GM19438 (cell line): ENCODE measurements at regions not wholly inside any gene's neighbourhood (a gene's known extent, or its start where the extent isn't known, plus 50 kb on each side); places are given as distances from the start of the nearest gene placed in this dataset.

Experiments used
- ATAC-seq: cut with Tn5 transposase; IDR thresholded peaks from one replicate; pipeline ENCODE4 v1.9.1; 2021; ENCODE audit warnings: low read depth; ENCODE audit not compliant: unreplicated experiment

DNA sequence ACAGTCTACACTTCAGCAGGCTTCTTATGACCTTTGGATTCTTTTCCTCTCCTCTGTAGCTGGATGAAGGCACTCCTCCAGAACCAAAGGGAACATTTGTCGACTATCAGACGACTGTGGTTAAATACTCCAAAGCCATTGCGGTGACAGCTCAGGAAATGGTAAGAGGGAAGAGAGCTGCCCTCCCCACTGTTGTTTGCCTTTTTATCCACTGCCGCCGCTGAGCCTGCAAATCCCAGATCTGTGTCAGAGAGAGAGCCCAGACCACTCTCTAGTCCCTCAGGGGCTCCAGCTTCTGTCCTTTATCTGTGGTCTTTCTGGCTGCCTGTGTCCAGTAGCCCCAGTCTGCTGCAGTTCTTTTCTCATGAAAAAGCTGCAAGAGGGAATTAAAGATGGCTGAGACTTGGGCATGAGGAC is 261.5 kb upstream of the TPM1 start:
- no peak for ATAC-seq

DNA sequence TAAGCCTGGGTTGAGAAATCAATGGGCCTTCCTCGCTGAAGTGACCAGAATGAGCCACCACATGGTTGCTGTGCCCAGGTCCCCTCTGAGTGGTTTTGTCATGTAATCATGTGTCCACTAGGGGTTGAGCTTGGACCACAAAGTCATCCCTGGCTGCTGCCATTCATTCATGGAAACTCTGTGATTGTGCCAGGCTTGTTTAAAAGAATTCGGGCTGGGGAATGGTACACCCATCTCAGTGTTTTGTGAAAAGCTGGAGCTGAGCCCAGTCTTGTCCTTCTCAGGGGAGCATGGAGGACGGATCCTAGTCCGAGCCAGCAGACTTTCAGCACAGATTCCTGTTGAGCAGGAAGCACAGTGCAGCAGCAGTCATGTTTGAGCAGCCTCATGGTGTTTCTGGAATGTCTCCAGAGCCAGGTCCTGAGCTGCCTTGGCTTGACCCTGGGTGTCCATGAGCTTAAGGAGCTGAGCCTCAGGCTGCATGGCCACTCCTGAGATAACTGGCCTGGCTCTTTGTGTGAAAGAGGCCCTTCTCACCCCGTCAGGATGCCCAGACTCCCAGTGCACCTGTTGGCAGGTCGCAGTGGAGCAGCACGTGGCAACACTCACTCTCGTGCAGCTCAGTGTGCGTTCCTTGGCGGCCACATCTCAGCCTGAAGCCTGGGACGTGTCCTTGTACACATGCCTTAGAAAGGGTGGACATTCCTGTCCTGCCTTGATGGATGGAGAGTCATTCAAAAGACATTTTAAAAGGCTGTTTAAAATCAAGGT is 260.3 kb upstream of the TPM1 start:
- ATAC-seq, result no peak

DNA sequence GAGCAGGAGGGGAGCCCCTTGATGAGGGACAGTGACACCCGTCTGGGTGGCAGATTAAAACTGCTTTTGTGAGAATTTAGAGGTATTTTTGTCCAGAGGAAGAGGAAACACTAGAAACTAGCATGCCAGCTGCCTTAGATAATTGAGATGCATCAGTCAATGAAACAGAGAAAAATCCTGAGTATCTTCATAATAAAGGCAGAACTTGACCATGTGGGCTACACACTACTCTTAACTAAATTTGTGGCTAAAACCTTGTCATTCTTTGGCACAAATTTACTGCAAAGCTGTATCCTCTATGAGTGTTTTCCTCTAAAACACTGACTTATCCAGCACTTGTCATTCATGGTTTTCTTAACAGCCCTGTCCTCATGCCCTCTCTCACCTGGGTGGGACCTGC is 259.7 kb upstream of the TPM1 start:
- ATAC-seq, result no peak

DNA sequence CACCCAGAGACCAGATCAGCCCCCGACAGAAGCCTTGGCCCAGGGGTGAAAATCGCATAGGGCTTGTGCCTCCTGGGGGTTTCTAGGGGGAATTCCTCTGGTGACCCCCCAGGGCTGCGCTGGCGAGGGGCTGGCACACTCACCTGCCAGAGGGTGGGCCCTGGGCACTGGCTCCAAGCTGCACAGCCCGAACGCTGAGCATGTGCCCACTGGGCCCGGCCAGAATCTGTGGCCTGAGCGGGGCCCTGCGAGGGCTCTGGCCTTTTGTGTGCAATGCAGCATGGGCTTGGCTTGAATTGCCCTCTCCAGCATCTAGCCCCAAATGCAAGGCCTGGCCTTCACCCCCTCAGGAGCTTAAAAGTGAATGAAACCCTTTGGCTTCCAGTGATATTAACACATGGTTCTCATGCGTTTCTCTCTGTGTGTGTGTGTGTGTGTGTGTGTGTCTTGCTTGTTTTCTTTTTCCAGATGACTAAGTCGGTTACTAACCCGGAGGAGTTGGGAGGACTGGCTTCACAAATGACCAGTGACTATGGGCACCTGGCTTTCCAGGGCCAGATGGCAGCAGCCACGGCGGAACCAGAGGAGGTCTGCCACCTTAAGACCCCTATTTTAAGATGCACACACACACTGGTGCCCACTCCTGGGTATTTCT is 259.1 kb upstream of the TPM1 start:
- no peak for ATAC-seq

DNA sequence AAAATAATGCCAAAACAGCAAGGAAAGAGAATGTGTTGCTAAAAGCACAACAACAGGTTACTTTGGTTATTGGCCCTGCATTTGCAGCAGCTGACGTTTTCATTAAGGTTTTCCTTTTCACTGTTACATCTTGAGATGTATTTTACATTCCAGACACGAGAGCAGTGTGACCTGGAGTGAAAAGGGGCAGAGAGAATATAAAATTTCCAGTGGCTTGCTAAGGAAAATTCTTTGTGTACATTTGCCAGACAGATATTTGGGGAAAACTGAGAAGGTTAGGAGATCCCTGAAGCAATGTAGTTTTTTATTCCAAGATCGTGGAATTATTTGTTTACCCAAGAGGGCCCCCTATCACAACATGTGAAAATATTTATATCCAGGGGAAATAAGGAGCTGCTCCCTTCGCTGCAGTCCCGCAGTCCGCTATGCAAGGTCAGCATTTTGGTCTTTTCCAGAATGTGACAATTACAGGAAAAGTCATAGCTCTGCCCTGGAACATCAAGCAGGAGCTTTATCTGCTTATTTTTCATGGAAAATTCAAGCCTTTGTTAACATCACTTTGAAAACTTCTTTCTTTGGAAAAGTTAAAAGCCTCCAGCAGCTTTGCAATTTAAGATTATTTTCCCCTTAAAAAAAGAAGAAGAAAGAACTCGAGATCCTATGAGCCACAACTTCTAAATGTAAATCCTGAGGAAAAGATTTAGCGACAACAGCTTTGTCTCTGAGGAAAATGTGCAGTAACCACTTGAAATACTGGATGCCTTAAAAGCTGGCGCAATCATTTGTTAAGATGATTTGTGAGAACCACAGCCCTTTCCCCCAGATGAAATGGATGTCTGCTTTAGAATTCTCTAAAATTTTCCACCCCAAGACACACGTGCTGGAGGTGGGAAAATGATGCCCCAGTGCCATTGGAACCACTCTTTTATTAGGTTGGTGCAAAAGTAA is 256.4 kb upstream of the TPM1 start:
- no peak for ATAC-seq

DNA sequence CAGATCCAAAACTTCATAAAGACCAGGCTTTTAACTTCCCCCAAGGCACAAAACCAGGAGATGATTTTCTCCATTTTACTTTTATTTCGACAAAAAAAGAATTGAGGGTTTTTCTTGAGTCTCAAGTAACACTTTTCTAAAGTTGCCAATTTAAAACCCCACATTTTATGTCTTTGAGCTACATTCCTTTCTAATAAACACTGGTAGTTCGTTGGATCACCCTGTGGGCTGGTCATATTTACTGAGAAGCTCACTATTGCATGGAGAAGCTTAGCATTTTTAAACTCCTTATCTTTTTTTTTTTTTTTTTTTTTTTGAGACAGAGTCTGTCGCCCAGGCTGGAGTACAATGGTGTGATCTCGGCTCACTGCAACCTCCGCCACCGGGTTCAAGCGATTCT is 255.1 kb upstream of the TPM1 start:
- ATAC-seq, result no peak

DNA sequence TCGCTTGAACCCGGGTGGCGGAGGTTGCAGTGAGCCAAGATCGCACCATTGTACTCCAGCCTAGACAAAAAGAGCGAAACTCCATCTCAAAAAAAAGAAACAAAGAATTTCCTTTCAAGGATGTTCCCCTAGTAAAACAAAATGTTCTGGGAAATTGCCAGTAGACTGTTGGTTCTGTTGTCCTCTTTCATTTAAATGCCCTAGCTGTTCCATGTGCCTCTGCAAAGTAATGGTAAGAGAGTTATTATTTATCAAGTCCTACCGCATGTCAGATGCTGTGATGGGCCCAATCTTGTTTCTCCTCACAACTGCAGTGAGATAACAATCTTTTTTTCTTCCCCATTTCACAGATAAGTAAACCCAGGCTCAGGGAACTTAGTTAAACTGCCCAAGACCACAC is 254.3 kb upstream of the TPM1 start:
- no peak for ATAC-seq

DNA sequence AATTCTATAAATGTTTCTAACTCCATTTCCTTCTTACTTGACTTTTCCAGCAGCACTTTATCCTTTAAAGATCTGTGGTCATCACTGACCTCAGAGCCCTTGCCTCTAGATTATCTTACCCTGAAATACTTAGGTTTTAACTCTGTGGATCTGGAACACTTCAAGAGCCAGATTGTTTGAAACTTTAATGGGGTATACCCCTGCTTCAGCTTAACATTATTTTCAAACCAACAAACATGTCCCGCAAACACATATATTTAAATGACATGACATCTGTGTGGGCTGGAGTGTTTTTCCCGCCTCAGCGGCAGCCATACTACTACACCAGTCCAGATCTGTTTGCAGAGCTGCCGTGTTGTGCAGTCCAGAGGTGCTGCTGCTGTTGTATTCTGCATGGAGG is 252.0 kb upstream of the TPM1 start:
- ATAC-seq, result no peak

DNA sequence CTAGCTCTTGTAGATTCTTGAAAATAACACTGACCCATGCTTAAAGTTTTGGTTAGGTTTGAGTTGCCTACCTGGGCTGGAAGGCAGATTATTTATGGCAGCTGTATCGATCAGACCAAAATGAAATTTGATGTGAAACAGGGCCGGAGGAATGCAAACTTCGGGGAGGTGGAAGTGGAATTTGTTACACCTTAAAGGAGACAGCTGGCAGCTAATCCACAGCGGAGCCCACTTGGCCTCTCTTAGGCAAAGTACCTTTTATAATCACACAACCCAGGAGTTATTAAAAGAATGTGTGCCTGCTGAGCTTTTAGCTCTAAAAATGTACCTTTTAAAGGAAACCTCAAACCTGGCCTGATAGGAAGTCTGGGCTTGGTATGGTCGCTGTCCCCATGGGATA is 250.9 kb upstream of the TPM1 start:
- no peak for ATAC-seq

DNA sequence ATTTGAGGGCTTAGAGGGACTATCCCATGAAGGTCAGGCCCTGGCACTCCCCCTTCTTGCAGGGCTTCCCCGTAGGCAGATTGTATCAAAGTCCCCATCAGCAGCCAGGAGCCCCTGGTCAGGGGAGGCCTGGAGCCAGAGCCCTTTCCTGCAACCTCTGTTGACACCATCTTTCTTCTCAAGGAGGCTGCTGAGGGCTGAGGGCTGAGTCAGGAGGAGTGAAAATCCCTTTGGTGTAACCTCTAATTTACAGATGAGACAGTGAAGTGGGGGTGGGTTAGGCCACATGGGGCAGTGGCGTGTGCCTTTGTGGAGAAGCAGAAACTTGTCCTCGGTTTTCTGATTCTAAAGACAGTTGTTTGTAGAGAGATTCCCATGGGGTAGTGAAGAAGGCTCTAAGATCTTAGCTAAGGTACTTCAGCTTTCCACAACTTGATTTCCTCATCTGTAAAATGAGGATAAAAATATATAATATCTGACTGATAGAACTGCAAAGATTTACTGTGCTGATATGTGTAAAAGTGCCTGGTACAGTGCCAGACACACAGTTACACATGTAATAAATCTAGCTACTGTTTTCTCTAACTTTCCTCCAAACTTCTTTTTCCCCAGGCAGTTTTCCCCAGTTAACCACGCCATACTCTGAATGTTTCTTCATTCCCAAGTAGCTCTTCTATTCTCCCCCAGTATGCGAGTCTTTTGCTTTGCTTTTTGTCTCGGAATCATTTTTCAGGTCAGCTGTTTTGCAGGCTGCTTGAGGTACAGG is 249.4 kb upstream of the TPM1 start:
- ATAC-seq, result no peak

DNA sequence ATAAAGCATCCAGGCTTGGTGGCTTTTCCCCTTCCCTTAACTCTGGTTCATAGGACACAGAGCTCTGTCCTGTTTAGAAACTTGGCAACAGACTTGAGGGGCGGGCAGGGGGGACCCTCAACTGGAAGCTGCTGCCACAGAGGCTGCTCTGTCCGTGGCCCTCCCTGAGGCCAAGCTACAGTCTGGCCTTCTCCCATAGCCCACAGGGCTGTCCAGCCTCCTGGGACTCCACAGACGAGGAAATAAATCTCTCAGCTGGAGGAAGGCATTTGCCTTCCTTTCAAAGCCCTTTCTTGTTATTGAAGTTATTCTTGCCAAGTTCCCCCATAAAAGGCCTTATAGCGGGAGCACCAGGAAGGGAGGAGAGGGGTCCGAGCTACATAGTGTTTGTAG is 248.8 kb upstream of the TPM1 start:
- ATAC-seq, result no peak

DNA sequence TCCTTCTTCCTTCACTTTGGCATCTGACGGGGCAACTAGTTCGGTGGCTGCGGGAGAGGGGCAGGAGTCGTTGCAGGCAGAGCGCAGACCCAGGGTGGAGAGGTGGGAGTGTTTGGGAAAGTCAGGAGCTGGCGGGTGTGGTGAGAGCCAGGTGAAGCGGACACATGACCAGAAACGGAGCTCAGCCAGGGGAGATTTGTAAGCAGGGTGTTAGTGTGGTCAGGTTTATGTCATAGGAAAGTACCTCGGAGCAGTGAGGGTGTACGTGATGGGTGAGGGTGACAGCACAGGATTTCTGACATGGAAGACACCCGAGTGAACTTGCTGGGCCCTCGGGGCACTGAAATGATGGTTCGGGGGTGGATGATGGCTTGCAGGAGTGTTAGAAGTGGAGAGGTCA is 247.4 kb upstream of the TPM1 start:
- no peak for ATAC-seq

DNA sequence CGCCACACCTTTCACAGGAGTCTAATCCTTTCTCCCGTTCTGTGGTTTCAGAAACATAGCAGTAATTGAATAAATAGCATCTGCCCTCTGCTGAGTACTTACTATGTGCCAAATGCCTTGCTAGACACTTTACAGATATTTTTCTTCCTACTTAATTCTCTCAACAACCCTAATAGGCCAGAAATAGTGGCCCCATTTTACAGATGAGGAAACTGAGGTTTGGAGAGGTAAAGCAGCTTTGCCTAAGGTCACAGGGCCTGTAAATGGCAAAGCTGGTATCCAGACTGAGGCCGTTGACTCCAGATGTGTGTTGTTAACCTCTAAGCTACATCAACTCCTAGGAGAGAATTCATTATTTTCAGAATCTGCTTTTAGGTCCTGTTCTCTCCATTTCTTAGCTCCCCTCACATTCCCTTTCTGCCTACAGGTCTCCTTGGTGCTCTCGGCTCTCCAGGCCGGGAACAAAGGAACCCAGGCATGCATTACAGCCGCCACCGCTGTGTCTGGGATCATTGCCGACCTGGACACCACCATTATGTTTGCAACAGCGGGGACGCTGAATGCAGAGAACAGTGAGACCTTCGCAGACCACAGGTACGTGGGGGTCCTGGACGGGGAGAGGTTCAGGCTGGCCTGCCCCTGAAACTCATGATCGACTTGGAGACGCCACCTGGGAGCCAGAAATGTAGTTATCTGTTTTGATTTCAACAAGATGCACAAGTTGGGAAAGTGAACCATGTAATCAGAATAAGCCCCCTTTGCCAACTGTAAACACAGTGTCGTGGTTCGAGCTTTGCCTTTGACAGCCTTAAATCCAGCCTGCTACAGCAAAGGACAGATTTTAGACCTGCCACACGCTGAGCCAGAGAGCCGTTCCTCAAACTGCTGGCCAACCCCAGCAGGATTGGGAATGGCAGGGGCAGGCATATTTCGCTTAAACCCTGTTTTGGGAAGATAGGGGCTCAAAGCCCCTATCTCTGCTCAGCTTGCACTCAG is 246.5 kb upstream of the TPM1 start:
- ATAC-seq, result no peak

DNA sequence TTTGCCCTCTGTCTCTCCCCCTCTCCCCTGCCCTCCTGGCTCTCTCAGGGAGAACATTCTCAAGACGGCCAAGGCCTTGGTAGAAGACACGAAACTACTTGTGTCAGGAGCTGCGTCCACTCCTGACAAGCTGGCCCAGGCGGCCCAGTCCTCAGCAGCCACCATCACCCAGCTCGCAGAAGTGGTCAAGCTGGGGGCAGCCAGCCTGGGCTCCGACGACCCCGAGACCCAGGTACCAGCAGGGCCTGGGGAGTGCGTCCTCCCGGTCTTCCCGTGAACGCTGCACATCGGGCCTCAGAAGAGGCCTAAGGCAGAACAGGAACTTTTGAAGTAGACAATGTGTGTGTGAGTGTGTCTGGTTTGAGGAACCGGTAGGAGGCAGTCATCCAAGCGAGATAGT is 245.4 kb upstream of the TPM1 start:
- no peak for ATAC-seq

DNA sequence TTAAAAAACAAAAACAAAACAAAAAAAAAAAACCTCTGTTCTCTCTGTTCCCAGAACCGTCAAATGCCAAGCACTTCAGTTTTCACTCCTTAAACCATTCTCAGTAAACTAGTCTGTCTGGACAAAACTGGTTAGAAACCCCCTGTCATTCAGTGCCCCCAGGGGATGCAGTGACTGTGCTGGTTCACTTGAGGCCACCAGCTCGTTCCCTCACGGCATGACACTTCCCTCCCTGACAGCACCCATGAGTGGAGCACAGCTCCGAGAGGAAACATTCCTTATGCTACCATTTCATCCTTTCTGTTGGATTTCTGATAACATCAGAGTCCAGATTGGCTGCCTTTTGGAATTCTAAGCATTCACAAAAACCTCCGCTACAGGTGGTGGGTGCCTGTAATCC is 244.0 kb upstream of the TPM1 start:
- no peak for ATAC-seq

DNA sequence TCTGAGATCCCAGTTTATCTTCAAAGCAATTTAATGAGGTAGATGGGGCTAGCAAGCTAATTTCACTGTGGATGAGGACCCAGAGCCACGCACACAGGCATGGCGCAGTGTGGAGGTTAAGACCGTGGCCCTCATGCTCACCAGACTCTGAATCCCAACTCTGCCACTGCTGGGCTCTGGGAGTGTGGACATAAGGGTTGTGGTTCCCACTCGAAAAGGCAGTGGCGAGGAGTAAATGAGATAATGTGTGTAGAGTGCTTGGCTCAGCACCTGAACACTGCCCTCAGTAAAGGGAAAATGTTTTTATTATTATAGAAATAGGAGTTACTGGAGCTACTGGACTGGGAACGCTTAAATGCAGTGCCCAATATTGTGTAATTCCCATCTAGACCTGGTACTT is 243.5 kb upstream of the TPM1 start:
- ATAC-seq, result no peak

DNA sequence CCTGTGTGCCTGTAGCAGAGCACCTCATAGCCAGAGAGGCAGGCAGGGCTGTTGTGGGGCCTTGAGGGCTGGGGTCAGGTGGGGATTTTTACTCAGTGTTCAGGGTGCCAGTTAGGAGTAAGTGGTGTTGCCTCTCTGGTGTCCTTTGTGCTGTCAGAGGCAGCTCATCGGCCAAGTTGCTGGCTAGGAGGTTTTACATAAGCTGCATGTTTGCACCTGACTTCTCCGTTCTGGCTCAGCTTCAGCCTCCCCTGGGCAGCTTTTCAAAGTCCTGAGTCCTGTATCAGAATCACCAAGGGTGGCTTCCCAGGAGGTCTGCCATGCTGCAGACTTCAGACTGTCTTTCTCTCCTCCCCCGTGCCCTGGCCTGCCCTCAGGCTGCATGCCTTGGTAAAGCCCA is 242.6 kb upstream of the TPM1 start:
- no peak for ATAC-seq

DNA sequence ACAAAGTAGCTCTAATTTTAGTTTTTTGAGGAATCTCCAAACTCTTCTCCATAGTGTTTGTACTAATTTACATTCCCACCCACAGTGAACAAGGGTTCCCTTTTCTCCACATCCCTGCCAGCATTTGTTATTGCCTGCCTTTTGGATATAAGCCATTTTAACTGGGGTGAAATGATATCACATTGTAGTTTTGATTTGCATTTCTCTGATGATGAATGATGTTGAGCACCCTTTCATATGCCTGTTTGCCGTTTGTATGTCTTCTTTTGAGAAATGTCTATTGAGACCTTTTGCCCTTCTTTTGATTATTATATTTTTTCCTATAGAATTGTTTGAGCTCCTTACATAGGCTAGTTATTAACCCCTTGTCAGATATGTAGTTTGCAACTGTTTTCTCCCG is 239.9 kb upstream of the TPM1 start:
- ATAC-seq, result no peak

DNA sequence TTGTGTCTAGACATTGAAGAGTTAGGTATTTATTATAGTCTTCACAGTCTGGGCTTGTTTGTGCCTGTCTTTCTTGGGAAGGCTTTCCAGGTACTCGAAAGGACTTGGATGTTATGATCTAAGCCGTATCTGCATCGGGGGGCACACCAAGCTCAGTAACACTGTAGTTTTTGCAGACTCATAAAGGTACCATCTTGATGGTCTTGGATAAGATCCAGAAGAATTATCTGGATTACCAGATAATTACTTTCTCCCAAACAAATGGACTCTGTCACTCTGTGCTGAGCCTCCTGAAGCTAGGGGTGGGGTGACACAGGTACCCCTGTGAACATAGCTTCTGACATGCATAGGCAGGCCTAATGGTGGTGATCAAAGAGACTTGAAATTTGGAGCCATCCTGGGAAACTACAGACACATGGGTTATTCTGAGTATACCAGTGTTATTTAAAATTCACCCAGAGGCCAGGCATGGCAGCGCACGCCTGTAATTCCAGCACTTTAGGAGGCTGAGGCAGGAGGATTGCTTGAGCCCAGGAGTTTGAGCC is 238.6 kb upstream of the TPM1 start:
- no peak for ATAC-seq
